ENCODE measurements at regions not wholly inside any gene's neighbourhood (a gene's known extent, or its start where the extent isn't known, plus 50 kb on each side); places are given as distances from the start of the nearest gene placed in this dataset.

DNA sequence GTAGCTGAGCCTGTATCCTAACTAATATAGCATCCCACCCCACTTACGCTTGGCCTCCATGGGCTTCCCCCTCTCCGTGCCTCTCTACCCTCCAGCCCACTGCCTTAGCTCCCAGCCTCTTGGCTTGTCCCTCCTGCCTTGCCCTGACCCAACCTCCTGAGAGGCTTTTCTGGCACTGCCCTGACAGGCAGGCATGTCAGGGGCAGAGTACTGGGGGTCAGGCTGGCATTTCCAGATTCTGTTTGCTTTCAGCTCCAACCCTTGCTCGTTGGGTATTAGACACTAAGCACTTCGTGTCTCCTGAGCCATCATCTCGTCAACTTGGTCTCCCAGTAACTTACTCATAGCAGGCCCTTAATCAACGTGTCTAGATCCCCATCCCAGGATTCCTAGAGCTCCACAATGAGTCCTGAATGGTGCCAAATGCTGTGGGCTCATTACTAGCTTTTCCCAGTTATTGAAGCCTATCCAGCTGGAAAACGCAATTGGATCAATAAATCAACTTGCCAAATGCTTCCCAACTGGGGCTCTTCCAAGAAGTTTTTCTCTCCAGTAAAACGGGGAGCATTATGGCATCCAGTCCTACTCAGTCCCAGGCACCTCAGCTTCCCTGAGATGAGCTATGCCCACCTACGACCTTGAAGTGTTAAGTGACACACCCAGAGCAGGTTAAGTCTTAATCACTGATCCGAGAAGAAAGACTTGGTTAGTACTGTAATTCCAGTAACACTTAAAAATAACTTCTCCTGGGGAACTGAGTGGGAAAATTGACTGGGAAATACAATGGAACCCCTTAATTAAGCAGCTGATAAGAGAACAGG is 78.5 kb upstream of the DLG1 start:
- TF ChIP-seq, protein P1, sequence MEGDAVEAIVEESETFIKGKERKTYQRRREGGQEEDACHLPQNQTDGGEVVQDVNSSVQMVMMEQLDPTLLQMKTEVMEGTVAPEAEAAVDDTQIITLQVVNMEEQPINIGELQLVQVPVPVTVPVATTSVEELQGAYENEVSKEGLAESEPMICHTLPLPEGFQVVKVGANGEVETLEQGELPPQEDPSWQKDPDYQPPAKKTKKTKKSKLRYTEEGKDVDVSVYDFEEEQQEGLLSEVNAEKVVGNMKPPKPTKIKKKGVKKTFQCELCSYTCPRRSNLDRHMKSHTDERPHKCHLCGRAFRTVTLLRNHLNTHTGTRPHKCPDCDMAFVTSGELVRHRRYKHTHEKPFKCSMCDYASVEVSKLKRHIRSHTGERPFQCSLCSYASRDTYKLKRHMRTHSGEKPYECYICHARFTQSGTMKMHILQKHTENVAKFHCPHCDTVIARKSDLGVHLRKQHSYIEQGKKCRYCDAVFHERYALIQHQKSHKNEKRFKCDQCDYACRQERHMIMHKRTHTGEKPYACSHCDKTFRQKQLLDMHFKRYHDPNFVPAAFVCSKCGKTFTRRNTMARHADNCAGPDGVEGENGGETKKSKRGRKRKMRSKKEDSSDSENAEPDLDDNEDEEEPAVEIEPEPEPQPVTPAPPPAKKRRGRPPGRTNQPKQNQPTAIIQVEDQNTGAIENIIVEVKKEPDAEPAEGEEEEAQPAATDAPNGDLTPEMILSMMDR (IDR thresholded peaks at IDR 0.05): no peak
- TF ChIP-seq EZH2 (IDR thresholded peaks at IDR 0.05; ENCODE audit: borderline replicate concordance, insufficient read depth, low read depth, low read length, poor library complexity, severe bottlenecking): no peak

Data from B cell (primary cell).